Epithelial cell of prostate (primary cell): ENCODE measurements at regions not wholly inside any gene's neighbourhood (a gene's known extent, or its start where the extent isn't known, plus 50 kb on each side); places are given as distances from the start of the nearest gene placed in this dataset.

Experiments used
- DNase-seq: peaks from one replicate; pipeline ENCODE4 v3.0.0-alpha.2; 2011; ENCODE audit warnings: low read depth, low spot score
- H3K27ac ChIP-seq: fragments of 450-650 bp; 2 replicates; pipeline ENCODE4 v1.5.1; 2017; ENCODE audit warnings: mild to moderate bottlenecking

- DNase-seq = no peak
- no peak overlapping the region for H3K27ac ChIP-seq
These were observed 222.2 kb upstream of the IRX1 start for GRCh38 chr5:3373391-3373790.

DNA sequence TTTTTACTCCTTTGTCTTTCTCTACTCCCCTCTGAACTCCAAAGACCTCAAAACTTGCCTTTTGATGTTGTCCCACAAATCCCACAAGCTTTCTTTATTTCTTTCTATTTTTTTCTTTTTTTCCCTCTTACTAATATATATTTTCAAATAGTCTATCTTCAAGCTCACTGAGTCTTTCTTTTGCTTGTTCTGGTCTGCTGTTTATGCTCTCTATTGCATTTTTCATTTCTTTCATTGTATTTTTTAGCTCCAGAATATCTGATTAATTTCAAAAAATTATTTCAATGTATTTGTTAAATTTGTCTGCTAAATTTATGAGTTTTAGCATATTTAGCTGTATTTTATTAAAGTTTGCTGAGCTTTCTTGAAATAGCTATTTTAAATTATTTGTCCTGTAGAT lies 223.3 kb upstream of the IRX1 start:
- H3K27ac ChIP-seq = no peak overlapping the region
- no peak for DNase-seq

- DNase-seq = no peak
- no peak overlapping the region for H3K27ac ChIP-seq
These were observed 230.0 kb upstream of the IRX1 start for GRCh38 chr5:3365501-3366215.

DNA sequence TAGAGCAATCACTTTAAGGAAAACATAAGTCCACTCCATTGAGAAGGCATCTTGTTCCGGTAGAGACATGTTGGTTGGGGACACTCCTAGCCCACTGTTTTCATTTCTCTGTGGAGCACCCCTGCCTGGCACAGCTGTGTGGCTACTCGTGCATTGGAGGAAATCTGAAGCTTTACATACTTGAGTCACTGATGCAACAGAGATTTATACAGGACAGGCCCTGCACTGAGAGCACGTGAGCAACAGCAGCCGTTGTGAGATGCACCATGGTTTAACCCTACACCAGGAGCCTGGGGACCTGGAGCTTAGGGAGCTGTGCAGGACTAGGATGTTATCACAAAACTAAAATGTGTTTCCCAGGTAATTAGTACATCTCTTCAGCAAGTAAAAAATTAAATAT lies 230.7 kb upstream of the IRX1 start:
- DNase-seq = no peak
- H3K27ac ChIP-seq = no peak overlapping the region

DNA sequence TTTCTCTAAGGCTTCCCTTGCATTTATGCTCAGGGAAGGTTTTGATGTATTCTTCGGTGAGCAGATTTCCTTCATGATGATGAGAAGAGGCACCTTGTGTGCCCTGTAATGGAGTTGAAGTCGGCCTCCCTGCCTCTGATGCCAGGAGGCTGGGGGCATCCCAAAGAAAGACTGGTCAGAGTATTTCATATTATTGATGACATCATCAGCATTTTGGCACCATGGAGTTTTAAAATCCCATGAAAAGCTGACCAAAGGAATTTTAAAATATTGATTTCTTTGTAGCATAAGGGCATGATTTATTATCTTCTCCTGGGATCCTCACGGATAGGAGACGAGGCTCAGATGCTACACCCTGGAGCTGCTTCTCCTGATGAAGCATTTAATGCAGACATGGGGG lies 231.2 kb upstream of the IRX1 start:
- no peak overlapping the region for H3K27ac ChIP-seq
- no peak for DNase-seq

GRCh38 chr5:3362606-3362910 lies 233.1 kb upstream of the IRX1 start:
- H3K27ac ChIP-seq = no peak overlapping the region
- no peak for DNase-seq

- no peak for DNase-seq
These were observed 233.6 kb upstream of the IRX1 start for GRCh38 chr5:3361811-3362605.

GRCh38 chr5:3359642-3360041 lies 236.0 kb upstream of the IRX1 start:
- DNase-seq = no peak
- no peak overlapping the region for H3K27ac ChIP-seq

More at GRCh38 chr5:3361811-3362605, 233.6 kb upstream of the IRX1 start:
- no peak overlapping the region for H3K27ac ChIP-seq

DNA sequence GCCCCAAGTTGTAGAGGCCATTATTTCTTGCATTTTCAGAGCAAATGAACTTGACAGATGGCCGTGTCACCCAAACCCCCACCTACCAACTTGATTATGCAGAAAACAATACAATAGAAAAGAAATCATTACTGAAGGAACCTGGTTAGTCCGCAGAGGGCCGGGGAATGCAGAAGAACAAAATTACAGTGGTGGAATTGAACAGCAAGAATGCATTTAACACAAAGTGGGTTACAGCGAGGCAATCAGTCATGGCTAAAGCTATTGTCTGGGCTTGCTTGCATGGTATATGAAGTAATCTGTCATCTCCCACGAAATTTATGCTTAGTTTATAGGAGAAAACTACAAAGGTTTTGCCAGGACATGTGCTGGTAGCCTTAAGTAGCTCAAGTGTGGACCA lies 238.3 kb upstream of the IRX1 start:
- H3K27ac ChIP-seq = no peak overlapping the region
- DNase-seq = no peak

DNA sequence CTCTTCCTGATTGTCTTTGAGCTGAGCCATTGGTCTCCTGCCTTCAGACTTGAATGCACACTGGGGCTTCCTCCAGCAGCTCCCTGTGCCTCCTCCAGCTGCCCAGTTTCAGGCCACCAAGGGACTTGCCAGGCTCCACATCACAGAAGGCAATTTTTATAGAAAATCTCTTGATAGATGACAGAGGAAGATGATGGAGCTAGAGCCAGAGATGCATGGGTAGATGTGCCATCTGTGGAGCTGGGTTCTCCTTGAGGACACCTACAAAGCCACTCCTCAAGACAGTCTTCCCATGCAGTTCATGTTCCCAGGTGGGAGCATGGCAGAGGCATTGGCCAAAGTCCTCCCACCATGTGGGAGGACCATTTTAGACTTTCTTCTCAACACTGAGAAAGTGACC lies 239.6 kb upstream of the IRX1 start:
- H3K27ac ChIP-seq = no peak overlapping the region
- no peak for DNase-seq

DNA sequence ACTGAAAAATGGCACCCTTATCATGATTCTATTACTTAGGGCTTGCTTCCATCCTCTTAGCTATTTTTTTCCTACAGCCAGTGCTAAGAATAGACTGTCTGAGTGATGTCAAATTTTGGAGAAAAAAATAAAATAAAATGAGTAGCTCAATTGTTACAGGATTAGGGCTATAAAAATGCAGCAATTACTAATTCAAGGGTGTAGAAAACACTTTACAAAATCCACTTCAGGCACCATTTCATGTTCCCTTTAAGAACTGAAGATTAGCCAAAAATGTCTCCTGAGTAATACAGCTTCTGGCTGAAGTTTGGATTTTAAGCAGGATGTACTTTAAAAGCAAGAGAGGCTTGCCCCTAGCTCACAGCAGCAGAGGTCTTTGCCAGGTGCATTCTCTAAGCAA lies 240.5 kb upstream of the IRX1 start:
- no peak for DNase-seq
- no peak overlapping the region for H3K27ac ChIP-seq

GRCh38 chr5:3354606-3355005 lies 241.0 kb upstream of the IRX1 start:
- DNase-seq = no peak
- H3K27ac ChIP-seq = no peak overlapping the region

- no peak for DNase-seq
- H3K27ac ChIP-seq = no peak overlapping the region
These were observed 242.1 kb upstream of the IRX1 start for GRCh38 chr5:3353561-3353960.

- DNase-seq = no peak
- no peak overlapping the region for H3K27ac ChIP-seq
These were observed 242.9 kb upstream of the IRX1 start for GRCh38 chr5:3352711-3353110.

DNA sequence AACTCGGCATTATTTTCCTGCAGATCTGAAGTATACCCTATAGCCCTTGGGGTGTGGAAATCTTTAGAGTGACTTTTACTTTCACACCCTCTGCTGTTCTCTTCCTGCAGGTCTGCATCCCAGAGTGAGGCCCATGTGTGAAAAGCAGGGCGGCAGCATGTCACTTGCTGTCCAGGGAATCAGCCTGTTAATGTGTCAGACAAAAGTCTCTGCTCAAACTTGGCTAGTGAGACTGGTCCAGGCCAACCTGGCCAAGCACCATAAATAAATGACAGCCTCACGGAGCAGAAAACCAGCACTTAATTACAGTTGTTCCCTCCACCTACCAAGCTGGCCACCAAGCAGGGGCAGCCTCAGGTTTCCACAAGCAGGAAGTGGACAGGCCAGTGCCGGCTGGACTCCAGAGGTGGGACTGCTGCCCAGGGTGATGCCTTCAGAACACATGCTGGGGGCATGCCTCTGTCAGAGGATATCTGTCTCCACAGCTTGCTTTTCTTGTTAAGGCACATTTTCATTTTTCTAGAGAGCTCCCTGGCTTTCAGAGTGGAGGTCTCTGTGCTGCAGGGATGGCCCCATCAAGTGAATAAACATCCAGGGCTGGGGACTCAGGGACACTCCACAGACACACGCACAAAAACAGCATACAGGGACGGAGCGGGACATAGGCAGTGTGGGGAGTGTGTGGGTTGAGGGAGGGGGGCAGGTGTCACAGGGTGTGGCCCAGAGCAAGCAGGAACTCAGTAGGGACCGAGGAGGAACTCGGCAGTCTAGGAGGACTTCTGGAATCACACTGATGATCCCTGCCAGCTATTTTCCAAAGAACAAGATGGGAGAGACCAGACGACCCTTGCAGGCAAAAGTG lies 243.8 kb upstream of the IRX1 start:
- DNase-seq = no peak
- no peak overlapping the region for H3K27ac ChIP-seq

DNA sequence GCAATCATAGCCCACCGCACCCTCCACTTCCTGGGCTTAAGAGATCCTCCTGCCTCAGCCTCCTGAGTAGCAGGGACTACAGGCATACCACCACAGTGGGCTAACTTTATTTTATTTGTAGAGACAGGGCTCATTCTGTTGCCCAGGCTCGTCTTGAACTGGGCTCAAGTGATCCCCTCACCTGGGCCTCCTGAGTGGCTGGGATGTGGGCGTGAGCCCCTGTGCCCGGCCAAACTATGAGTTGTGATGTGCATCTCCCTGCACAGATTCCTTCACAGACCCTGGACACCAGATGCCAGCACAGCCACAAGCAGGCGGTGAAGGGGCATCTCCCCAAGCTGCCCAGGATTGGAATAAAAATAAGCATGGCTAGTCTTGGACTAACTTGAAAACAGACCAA lies 244.9 kb upstream of the IRX1 start:
- no peak overlapping the region for H3K27ac ChIP-seq
- no peak for DNase-seq

- DNase-seq = no peak
- H3K27ac ChIP-seq = no peak overlapping the region
These were observed 245.7 kb upstream of the IRX1 start for GRCh38 chr5:3349704-3350565.

DNA sequence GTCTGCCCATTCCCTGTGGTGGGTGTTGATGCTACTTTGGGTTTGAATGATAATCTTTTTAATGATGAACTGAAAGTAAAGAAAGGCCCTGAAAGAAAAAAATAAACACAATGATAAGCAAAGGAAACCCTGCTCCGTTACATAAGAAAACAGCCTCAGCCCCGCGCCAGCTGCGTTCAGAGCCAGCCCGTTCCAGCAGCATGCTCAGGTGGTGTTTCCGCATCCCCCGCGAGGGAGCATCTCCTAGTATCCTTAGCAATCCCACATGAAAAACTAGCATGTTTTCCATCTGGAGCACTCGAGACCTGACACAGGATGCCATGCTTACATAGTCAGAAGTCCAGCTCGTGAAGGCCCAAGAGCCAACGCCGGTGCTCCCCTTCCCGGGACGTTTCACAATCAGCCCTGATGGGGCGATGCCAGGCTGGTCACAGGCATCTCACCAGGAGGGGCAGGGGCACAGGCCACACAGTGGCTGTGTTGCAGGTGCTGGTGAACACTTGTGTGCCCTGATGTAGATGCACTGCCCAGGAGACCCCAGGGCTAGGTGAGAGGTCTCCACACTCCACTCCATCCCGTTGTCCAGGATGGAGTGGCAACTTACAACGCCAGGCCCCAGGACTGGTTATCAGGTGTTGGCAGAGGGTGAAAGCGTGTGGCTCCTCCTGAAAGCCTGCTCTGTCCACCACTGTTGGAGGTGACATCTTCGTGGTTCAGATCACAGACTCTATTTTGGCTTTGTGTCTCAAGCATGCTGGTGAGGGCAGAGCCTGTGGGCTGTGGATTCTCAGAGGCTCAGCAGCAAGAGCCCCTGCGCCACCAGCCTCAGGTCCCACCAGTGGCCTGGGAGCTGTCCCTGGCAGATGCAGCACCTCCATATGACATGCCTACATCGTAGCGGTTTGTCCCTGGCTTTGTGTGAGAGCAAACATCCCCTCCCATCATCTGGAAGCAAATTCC lies 246.8 kb upstream of the IRX1 start:
- DNase-seq = no peak
- no peak overlapping the region for H3K27ac ChIP-seq

- no peak overlapping the region for H3K27ac ChIP-seq
- no peak for DNase-seq
These were observed 247.9 kb upstream of the IRX1 start for GRCh38 chr5:3347741-3348140.
